Testis (tissue), 2 donors: ENCODE measurements at regions not wholly inside any gene's neighbourhood (a gene's known extent, or its start where the extent isn't known, plus 50 kb on each side); places are given as distances from the start of the nearest gene placed in this dataset.

ENCODE experiments used
- DNase-seq: peaks from one replicate; pipeline ENCODE4 v3.0.0-alpha.2; 2019
- H3K27ac ChIP-seq, 2 donors: fragments of 200-600 bp; sonication (generic); one replicate each; pipeline ENCODE4 v1.5.1; 2019
- H3K27me3 ChIP-seq: fragments of 200-600 bp; sonication (generic); one replicate; pipeline ENCODE4 v1.5.1; 2019
- H3K36me3 ChIP-seq: fragments of 200-600 bp; sonication (generic); one replicate; pipeline ENCODE4 v1.5.1; 2017; ENCODE audit warnings: low read depth; ENCODE audit errors: missing control alignments
- H3K4me1 ChIP-seq: fragments of 200-600 bp; sonication (generic); one replicate; pipeline ENCODE4 v1.5.1; 2019
- H3K4me3 ChIP-seq, 2 donors: fragments of 200-600 bp; sonication (generic); one replicate each; pipeline ENCODE4 v1.5.1; 2017 to 2019
- H3K9me3 ChIP-seq: fragments of 200-600 bp; sonication (generic); one replicate; pipeline ENCODE4 v1.5.1; 2017
- POLR2A ChIP-seq: fragments of 450-650 bp; IDR thresholded peaks from one replicate; pipeline ENCODE4 v1.6.1; 2017; ENCODE audit warnings: antibody characterized with exemption, mild to moderate bottlenecking, moderate library complexity
- WGBS, 2 donors: methylation state at CpG; one replicate each; pipeline ENCODE4 v1.1.5; 2018; 5-methylcytosine and 5-hydroxymethylcytosine counted together
- intact Hi-C: fragments of 100-400 bp; cut with DNase I; formaldehyde crosslinking; loops from one replicate; pipeline ENCODE4 v1.15.1; 2023; ENCODE audit warnings: low total_unique reads
- TF ChIP-seq, protein P1 (sequence below), 3 experiments: fragments of 450-650 bp in 2 of 3; fragments of 200-600 bp in 1 of 3; sonication (generic) in 1 of 3; IDR thresholded peaks; one replicate each; pipeline ENCODE4 v1.5.1; 2016 to 2019; ENCODE audit warnings: antibody characterized with exemption in 3 of 3, mild to moderate bottlenecking in 2 of 3, moderate library complexity in 1 of 3

DNA sequence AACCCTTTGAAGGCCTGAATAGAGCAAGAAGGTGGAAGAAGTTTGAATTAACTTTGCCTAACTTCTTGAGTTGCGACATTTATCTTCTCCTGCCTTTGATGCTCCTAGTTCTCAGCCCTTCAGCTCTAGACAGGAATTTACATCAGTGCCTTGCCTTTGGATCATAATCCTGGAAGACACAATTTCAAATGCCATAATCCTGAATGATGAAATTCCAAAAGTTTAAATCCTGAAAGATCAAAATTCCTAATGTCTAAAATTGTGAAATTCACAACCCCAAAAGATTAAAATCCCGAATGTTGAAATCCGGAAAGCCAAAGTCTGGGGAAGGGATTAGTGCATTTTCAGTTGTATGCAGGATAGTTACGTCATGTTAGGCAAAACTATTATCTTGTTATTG is 166.6 kb upstream of the PDZRN3 start:
- H3K9me3 ChIP-seq = no peaks in the 10 kb centered on the region
- no peak overlapping the region for H3K27ac ChIP-seq
- no peaks in the 10 kb centered on the region for H3K27me3 ChIP-seq
- H3K4me1 ChIP-seq = no peaks in the 10 kb centered on the region
- H3K4me3 ChIP-seq = no peak overlapping the region
- DNase-seq = no peak
- whole genome bisulfite sequencing, 2 donors = 71 to 94% methylated on average over 4 of the region's 4 CpGs
- intact Hi-C loops = no loop called here
- no peaks in the 10 kb centered on the region for H3K36me3 ChIP-seq
- TF ChIP-seq, protein P1, sequence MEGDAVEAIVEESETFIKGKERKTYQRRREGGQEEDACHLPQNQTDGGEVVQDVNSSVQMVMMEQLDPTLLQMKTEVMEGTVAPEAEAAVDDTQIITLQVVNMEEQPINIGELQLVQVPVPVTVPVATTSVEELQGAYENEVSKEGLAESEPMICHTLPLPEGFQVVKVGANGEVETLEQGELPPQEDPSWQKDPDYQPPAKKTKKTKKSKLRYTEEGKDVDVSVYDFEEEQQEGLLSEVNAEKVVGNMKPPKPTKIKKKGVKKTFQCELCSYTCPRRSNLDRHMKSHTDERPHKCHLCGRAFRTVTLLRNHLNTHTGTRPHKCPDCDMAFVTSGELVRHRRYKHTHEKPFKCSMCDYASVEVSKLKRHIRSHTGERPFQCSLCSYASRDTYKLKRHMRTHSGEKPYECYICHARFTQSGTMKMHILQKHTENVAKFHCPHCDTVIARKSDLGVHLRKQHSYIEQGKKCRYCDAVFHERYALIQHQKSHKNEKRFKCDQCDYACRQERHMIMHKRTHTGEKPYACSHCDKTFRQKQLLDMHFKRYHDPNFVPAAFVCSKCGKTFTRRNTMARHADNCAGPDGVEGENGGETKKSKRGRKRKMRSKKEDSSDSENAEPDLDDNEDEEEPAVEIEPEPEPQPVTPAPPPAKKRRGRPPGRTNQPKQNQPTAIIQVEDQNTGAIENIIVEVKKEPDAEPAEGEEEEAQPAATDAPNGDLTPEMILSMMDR (IDR thresholded peaks at IDR 0.05) = no peak
- no peak for TF ChIP-seq POLR2A

DNA sequence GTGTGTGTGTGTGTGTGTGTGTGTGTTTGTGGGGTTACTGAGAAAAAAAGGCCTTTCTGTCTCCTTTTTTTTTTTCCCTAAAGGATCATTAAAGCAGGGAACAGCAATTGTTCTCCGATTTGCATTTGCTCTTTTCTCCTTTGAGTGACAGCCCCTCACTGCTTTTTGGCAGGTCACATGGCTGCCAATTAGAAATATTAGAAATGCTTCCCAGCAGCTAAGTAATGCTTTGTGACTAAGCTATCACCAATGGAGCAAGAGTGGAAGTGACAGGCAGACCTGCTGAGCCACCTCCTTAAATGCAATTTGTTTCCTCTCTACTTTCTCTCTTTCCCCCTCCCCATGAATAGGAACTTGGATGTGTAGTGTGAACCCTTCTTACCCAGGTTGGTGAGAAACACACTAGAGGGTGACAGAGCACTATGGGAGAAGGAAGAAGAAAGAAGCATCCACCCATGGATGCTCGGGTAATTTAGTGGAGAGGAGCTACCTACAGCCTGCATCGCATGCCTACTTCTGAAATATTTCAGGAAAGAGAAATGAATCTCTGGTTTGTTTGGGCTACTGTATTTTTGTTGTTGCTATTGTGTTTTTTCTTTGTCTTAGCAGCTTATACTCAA is 165.2 kb upstream of the PDZRN3 start:
- Histone ChIP-seq H3K27me3 (no peaks in the 10 kb centered on the region), H3K9me3 (no peaks in the 10 kb centered on the region), H3K4me1 (no peaks in the 10 kb centered on the region), H3K27ac (no peak overlapping the region), H3K36me3 (no peaks in the 10 kb centered on the region), H3K4me3 (no peak overlapping the region)
- 73 to 77% methylated on average over 3 of the region's 3 CpGs for WGBS, 2 donors
- TF ChIP-seq POLR2A = no peak
- TF ChIP-seq, protein P1 (IDR thresholded peaks at IDR 0.05) = no peak
- no peak for DNase-seq
- intact Hi-C loops = no loop called here

DNA sequence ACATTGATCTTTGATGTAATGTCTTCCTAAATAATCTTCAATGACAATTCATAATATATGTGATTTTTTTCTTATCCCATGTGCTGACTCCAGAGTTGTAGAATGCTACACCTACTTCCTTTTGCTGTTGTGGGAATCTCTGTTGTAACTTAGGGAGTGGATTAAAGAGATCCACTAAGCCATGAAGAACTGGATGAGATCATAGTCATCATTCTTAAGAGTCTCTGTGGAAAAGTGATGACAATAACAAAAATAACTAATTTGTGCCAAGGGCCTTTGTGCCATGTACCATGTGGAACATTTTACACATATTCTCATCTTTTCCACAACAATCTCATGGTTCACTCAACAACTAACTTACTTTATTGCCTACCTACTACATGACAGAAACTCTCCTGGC is 162.9 kb upstream of the PDZRN3 start:
- intact Hi-C loops = no loop called here
- no peak overlapping the region for H3K27ac ChIP-seq
- no peaks in the 10 kb centered on the region for H3K4me1 ChIP-seq
- DNase-seq = no peak
- H3K27me3 ChIP-seq = no peaks in the 10 kb centered on the region
- no peak overlapping the region for H3K4me3 ChIP-seq
- TF ChIP-seq POLR2A = no peak
- TF ChIP-seq, protein P1 (IDR thresholded peaks at IDR 0.05) = no peak
- H3K36me3 ChIP-seq = no peaks in the 10 kb centered on the region
- H3K9me3 ChIP-seq = no peaks in the 10 kb centered on the region

DNA sequence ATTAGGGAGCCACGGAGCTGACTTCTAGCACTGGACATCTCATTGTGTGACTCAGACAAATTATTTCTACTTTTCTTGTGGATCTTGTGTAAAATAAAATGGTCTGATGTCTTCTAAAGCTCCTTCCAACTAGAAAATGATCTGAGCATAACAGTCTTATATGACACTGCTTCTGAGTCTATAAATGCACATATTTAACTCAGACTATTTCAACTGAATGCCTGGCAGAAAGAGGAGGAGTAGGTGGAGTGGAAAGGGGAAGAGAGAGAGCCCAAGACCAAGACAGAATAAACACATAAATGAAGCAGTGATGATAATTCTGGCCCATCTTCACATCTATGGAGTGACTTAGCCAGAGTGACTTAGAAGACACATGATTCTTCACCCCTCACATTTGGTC is 162.3 kb upstream of the PDZRN3 start:
- Histone ChIP-seq H3K27me3 (no peaks in the 10 kb centered on the region), H3K27ac (no peak overlapping the region), H3K36me3 (no peaks in the 10 kb centered on the region), H3K4me1 (no peaks in the 10 kb centered on the region), H3K4me3 (no peak overlapping the region), H3K9me3 (no peaks in the 10 kb centered on the region)
- WGBS, 2 donors = 82 to 85% methylated on average over 1 of the region's 1 CpG
- TF ChIP-seq, protein P1 (IDR thresholded peaks at IDR 0.05) = no peak
- TF ChIP-seq POLR2A = no peak
- intact Hi-C loops = no loop called here
- no peak for DNase-seq

DNA sequence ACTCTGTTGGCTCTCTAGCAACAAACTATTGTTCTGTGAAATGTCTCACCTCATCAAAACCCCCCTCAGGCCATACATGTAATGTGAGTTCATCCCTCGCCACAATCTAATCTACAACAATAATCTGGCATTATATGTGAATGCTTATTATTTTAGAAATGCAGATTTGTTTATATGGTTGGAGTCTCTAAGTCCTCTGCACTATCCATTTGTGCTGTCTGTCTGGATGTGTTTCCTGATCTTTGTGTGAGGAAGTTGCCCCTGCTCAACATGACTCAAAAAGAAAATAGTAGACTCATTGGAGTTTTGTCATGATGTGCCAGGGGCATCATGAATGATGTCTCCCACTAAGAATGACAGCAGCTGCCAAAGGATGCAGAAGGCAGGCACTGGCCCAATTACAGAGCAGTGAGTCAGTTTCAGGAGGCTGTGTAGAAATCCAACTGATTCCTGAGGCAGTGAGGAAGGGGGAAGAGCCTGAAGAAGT is 161.6 kb upstream of the PDZRN3 start:
- Histone ChIP-seq H3K27ac (no peak overlapping the region), H3K4me1 (no peaks in the 10 kb centered on the region), H3K36me3 (no peaks in the 10 kb centered on the region), H3K9me3 (no peaks in the 10 kb centered on the region), H3K27me3 (no peaks in the 10 kb centered on the region), H3K4me3 (no peak overlapping the region)
- no peak for TF ChIP-seq POLR2A
- intact Hi-C loops = no loop called here
- DNase-seq = no peak
- 94 to 100% methylated on average over 1 of the region's 1 CpG for WGBS, 2 donors
